ENCODE measurements at regions not wholly inside any gene's neighbourhood (a gene's known extent, or its start where the extent isn't known, plus 50 kb on each side); places are given as distances from the start of the nearest gene placed in this dataset.

GRCh38 chr14:87252103-87252502 lies 740.9 kb downstream of the GALC start:
- TF ChIP-seq CTCF (IDR thresholded peaks at IDR 0.05; ENCODE audit: low read depth, low read length, poor library complexity, severe bottlenecking) (no peak), EZH2phosphoT487 (IDR thresholded peaks at IDR 0.05; ENCODE audit: borderline replicate concordance, low read length) (no peak)
